Right forelimb (tissue), 1 donor: ENCODE measurements at regions not wholly inside any gene's neighbourhood (a gene's known extent, or its start where the extent isn't known, plus 50 kb on each side); places are given as distances from the start of the nearest gene placed in this dataset.

Experiments used
- DNase-seq: peaks from one replicate; pipeline ENCODE4 v3.0.0-alpha.2; 2018

- DNase-seq = no peak
These were observed 284.1 kb downstream of the IRS1 start for GRCh38 chr2:226515344-226516055.

DNA sequence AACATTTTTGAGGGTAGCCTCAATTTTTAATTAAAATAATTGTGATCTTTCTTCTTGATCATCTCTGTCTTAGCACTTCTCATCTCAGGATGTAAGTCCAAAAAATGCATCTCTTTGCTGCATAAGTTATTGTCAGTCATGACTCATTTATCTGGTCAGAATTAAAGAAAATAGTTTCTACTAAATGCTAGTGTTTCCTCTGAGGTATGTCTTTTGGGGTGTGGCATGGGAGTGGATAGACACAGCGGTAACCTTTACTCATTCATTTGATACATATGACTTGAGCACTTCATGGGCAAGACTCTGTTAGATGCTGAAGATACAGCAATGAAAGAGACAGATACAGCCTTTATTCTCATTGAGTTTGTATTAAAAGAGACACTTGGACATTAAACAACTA lies 284.7 kb downstream of the IRS1 start:
- no peak for DNase-seq

GRCh38 chr2:226511311-226511710 lies 288.3 kb downstream of the IRS1 start:
- DNase-seq = no peak

- no peak for DNase-seq
These were observed 290.9 kb downstream of the IRS1 start for GRCh38 chr2:226508683-226509082.

DNA sequence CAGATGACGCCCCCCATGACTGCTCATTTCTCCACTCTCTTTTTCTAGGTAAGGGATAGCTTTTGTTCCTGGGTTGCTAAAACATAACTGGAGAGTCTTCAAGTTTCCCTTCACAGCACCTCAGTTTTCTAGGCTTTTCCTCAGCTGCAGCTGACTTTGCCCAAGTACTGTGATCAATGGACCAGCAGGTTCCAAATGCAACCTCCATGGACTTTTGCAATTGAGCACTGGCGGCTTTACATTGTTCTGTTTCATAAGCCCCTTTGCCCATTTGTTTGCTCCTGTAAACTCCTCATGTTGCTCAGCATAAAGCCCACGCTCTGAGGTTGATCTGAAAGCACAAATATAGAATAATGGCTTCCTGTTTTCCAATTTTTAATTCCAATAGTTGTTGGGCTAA lies 291.6 kb downstream of the IRS1 start:
- no peak for DNase-seq

- no peak for DNase-seq
These were observed 302.3 kb downstream of the IRS1 start for GRCh38 chr2:226497146-226497909.

- DNase-seq = no peak
These were observed 303.4 kb downstream of the IRS1 start for GRCh38 chr2:226496273-226496550.

DNA sequence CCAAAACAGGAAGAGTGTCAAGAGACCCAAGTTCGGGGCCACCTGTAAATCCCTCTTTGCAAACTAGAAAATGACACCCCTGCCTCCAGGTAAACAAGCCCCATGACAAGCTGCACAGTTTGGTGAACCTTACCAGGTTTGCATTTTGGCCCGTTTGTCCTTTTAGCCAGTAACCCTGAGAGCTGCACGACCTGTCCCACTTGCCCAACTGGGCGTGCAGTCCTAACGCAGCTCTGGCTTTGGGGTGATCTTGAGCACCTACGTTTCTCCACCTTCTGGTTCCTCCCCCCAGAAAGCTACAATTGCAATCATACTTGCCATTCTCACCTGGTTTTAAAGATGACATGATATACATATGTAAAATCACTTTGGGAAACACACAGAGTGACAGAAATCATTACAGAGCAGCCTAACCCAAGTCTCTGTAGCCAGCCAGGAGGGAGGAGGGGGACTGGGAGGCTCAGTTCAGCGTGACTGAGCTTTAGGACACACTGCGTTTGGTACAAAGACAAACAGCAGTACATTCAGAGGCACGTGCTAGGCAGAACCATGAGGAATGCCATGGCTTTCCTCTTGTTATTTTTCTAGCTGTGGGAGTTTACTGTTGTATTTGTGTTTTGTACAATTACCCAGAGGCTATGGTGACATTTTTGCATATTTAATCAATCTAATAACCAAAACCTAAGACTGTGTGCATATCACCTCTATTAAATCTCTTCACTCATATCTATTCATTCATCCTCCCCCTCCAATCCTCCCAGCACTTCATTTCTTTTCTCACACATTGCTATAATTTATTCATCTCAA lies 304.0 kb downstream of the IRS1 start:
- DNase-seq = no peak

DNA sequence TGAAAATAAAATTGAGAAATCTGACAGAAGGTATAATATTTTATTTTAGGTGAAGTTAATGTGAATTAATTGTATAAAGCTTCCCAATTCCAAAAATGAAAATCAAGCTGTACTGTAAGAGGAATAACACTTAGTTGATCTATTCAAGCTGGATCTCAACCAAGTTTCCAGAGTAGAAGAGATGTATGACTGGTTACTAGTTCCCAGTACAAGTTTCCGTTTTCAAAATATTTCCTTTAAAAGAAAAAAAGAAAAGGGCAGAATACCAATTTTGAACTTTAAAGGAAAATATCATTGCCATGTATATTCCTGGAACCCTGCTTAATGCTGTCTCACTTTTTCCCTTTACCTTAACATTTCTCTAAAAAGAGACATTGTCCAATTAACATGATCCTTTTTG lies 308.5 kb downstream of the IRS1 start:
- no peak for DNase-seq

DNA sequence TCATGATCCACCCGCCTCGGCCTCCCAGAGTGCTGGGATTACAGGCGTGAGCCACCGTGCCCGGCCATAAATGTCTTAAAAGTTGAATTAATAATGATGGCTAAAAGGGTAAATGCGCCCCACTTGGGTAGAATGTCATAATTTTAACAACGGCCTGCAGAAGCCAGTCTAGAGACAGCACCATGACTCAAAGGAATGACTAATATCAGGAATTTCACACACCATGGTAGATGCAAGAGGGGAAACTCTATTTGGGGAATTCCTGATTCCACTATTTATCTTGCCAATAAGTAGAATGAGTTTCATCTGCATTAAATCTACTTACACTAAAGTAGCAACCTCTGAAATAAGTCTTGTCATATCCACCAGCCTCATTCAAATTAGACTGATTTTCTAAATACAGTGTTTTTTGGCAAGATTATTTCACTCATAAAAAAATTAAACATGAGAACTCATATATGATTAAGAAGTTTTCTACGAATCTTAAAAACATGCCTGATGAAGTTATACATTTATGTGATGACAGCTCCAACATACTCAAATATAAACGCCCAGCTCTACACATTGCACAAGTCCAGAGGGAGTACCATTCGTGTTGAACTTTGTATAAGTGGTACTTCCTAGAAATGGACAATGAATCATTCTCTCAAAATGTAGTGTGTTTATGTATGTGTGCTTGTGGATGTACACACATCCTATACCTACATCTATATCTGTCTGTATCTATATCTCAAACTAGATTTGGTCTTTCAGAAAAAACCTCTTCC lies 309.7 kb downstream of the IRS1 start:
- DNase-seq = no peak

GRCh38 chr2:226488034-226488433 lies 311.6 kb downstream of the IRS1 start:
- no peak for DNase-seq

DNA sequence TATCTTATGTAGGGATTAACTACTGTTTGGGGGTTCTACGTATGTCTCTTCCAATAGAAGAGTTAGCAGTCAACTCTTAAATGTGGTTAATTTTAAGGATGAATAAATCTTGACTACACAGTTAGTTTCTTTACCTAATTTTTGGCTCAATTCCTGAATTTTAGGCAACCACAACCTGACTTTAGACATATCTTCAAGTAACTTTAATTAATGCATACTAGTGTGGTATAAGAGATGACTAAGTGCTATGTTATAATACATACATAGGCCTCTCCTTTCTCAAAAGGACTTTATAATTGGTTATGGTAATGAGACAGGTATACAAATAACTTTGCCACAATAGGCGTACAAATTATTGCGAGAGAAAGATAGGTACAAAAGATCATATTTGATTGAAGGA lies 312.0 kb downstream of the IRS1 start:
- DNase-seq = no peak

GRCh38 chr2:226483745-226484619 lies 315.6 kb downstream of the IRS1 start:
- no peak for DNase-seq

DNA sequence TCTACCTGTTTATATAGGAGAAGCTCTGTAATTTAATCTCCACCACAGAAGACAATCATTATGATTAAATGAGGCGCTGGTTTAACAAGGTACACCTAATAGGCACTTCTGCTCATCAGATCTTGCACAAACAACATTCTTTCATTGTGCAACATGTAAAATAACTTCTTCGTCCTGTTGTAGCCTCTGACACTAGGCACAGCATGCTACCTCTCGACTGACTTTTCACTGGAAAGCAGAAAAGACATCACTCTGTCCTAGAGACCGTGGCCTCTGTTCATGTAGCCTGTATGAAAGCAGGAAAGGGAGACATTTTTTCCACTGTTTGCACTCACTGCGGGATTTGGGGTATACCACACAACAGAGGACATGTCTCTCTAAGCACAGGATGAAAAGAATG lies 316.5 kb downstream of the IRS1 start:
- no peak for DNase-seq

- DNase-seq = no peak
These were observed 321.4 kb downstream of the IRS1 start for GRCh38 chr2:226478109-226478809.

- DNase-seq = peak; percentile 62
These were observed 322.2 kb downstream of the IRS1 start for GRCh38 chr2:226477221-226478108.

DNA sequence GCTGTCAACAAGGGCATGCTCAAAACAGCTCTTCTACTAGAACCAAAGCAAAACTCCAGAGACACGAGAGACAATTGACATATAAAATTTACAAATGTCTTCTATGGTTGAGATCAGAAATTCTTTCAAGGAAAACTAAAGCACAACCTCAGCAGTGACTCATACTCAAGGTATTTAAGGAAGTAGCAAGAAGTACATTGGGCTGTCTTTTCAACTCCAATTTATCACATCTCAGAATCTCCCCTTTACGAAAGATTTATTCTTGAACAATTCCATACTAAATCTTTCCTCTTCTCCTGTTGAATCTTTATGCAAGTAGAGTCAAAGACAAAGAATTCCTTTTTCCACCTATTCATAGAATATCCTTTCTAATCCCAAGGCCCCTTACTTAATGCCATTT lies 324.0 kb downstream of the IRS1 start:
- DNase-seq = no peak

DNA sequence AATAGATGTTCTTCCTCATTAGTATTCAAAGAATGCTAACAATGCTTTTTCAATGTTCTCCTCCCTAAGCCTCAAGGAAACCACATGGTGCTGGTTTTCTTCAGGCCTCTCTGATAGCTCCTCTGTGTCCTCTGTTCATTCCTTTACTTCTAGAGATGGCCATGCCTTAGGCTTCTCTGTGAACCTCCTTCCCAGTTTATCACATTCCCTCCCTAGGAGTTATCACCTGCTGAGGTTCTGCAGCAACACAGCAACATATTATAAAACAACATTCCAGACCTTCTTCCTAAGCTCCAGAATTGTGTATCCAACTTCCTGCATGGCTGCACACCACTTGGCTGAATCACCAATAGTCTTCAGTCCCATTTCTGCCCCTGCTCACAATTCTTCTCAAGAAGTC lies 325.5 kb downstream of the IRS1 start:
- DNase-seq = no peak

DNA sequence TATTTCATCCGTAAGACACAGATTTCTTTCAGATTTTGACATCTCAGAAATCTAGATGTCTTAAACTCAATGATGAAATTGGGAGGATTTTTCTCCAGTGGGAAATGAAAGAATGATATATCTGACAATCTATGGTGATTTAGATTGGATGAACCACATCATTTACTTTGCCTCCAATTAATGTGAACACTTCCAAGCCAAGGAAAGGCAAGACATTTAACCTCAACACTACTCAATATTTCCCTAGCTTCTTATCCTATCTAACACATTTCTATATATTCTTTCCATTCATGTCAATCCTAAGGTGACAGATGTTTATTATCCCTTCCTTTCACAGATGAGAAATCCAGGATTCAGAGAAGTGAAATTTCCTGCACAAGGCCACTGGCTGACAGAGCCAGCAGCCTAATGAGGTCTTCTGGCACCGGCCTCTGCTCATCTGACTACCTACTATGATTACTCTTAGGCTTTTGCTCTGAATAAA lies 327.6 kb downstream of the IRS1 start:
- no peak for DNase-seq

GRCh38 chr2:226467633-226468032 lies 332.0 kb downstream of the IRS1 start:
- DNase-seq = no peak
